Prostate gland (tissue), 2 donors: ENCODE measurements at regions not wholly inside any gene's neighbourhood (a gene's known extent, or its start where the extent isn't known, plus 50 kb on each side); places are given as distances from the start of the nearest gene placed in this dataset.

Experiments
- POLR2A ChIP-seq: fragments of 450-650 bp; IDR thresholded peaks from one replicate; pipeline ENCODE4 v1.6.1; 2016; ENCODE audit warnings: antibody characterized with exemption, mild to moderate bottlenecking
- POLR2AphosphoS5 ChIP-seq: sonication (generic); formaldehyde crosslinking; IDR thresholded peaks from one replicate; pipeline ENCODE4 v1.6.1; 2017; ENCODE audit warnings: antibody characterized with exemption
- TF ChIP-seq, protein P1 (sequence below), 4 experiments: fragments of 200-600 bp in 2 of 4; fragments of 450-650 bp in 2 of 4; sonication (generic) in 2 of 4; IDR thresholded peaks; 1 replicate in 3 of 4; 2 replicates in 1 of 4; pipeline ENCODE4 v1.5.1; 2016 to 2019; ENCODE audit warnings: antibody characterized with exemption in 4 of 4, mild to moderate bottlenecking in 2 of 4, moderate library complexity in 2 of 4

DNA sequence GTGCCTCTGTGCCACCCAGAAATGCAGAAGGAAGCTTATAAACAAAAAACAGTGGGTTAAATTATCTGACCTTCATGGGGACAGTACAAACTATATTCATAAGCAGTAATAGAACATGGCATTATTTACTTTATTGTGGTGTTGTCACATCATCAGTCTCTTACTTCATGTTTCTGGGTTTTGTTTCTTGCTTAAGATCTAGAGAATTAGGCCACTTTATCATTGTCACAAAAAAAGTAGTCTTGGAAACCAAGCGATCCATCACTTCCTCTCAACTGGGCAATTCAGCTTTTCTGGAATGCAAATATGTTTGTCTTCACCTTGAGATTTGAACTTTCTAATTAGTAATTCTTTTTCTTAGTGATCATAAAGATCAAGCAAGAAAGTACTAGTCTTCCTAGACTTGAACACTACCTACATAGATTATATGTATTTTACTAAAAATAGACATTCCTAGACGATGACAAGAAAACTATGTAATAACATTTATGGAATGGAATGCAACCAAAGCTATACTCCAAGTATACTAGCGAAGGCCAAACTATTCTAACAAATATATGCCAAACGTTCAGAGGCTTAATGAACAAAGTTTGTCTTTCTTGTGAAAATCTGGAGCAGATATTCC lies 363.4 kb downstream of the DAD1 start:
- TF ChIP-seq, protein P1, sequence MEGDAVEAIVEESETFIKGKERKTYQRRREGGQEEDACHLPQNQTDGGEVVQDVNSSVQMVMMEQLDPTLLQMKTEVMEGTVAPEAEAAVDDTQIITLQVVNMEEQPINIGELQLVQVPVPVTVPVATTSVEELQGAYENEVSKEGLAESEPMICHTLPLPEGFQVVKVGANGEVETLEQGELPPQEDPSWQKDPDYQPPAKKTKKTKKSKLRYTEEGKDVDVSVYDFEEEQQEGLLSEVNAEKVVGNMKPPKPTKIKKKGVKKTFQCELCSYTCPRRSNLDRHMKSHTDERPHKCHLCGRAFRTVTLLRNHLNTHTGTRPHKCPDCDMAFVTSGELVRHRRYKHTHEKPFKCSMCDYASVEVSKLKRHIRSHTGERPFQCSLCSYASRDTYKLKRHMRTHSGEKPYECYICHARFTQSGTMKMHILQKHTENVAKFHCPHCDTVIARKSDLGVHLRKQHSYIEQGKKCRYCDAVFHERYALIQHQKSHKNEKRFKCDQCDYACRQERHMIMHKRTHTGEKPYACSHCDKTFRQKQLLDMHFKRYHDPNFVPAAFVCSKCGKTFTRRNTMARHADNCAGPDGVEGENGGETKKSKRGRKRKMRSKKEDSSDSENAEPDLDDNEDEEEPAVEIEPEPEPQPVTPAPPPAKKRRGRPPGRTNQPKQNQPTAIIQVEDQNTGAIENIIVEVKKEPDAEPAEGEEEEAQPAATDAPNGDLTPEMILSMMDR (IDR thresholded peaks at IDR 0.05) = no peak
- TF ChIP-seq POLR2AphosphoS5 (no peak), POLR2A (no peak)
